HEK293 (cell line): ENCODE measurements at regions not wholly inside any gene's neighbourhood (a gene's known extent, or its start where the extent isn't known, plus 50 kb on each side); places are given as distances from the start of the nearest gene placed in this dataset.

ENCODE experiments used
- AEBP2 ChIP-seq: fragments of 450-650 bp; formaldehyde crosslinking; IDR thresholded peaks from 2 replicates; pipeline ENCODE4 v1.5.1; 2016; ENCODE audit warnings: missing biosample characterization, missing genetic modification characterization, borderline replicate concordance
- ATF2 ChIP-seq: fragments of 450-650 bp; formaldehyde crosslinking; IDR thresholded peaks from 2 replicates; pipeline ENCODE4 v1.5.1; 2016; ENCODE audit warnings: missing biosample characterization, missing genetic modification characterization, low read depth
- EGR2 ChIP-seq: fragments of 450-650 bp; formaldehyde crosslinking; IDR thresholded peaks from 2 replicates; pipeline ENCODE4 v1.5.1; 2016; ENCODE audit warnings: low read depth, missing biosample characterization, missing genetic modification characterization
- GLIS1 ChIP-seq: fragments of 450-650 bp; formaldehyde crosslinking; IDR thresholded peaks from 2 replicates; pipeline ENCODE4 v1.5.1; 2016; ENCODE audit warnings: missing biosample characterization, missing genetic modification characterization
- GLIS2 ChIP-seq: fragments of 450-650 bp; formaldehyde crosslinking; IDR thresholded peaks from 2 replicates; pipeline ENCODE4 v1.5.1; 2016; ENCODE audit warnings: missing biosample characterization, missing genetic modification characterization
- HOXA7 ChIP-seq: sonication (generic); formaldehyde crosslinking; IDR thresholded peaks from 2 replicates; pipeline ENCODE4 v1.8.1; 2022; ENCODE audit warnings: missing genetic modification reagents, borderline replicate concordance
- HOXC10 ChIP-seq: sonication (generic); formaldehyde crosslinking; IDR thresholded peaks from 2 replicates; pipeline ENCODE4 v1.8.1; 2023; ENCODE audit warnings: mild to moderate bottlenecking, missing genetic modification reagents
- KLF7 ChIP-seq: fragments of 450-650 bp; formaldehyde crosslinking; IDR thresholded peaks from 2 replicates; pipeline ENCODE4 v1.5.1; 2016; ENCODE audit warnings: missing biosample characterization, missing genetic modification characterization, borderline replicate concordance
- KLF8 ChIP-seq: fragments of 450-650 bp; formaldehyde crosslinking; IDR thresholded peaks from 2 replicates; pipeline ENCODE4 v1.5.1; 2016; ENCODE audit warnings: missing biosample characterization, missing genetic modification characterization
- OSR2 ChIP-seq: fragments of 450-650 bp; formaldehyde crosslinking; IDR thresholded peaks from 2 replicates; pipeline ENCODE4 v1.5.1; 2016; ENCODE audit warnings: missing biosample characterization, missing genetic modification characterization
- PRDM1 ChIP-seq: fragments of 450-650 bp; formaldehyde crosslinking; IDR thresholded peaks from 2 replicates; pipeline ENCODE4; 2016; ENCODE audit warnings: missing biosample characterization, missing genetic modification characterization
- PRDM10 ChIP-seq: fragments of 450-650 bp; formaldehyde crosslinking; IDR thresholded peaks from 2 replicates; pipeline ENCODE4 v1.5.1; 2016; ENCODE audit warnings: missing biosample characterization, missing genetic modification characterization
- SP2 ChIP-seq: fragments of 450-650 bp; formaldehyde crosslinking; IDR thresholded peaks from 2 replicates; pipeline ENCODE4 v1.5.1; 2016; ENCODE audit warnings: missing biosample characterization, missing genetic modification characterization
- TSHZ1 ChIP-seq: fragments of 450-650 bp; formaldehyde crosslinking; IDR thresholded peaks from 2 replicates; pipeline ENCODE4 v1.5.1; 2016; ENCODE audit warnings: missing biosample characterization, missing genetic modification characterization, borderline replicate concordance
- YY1 ChIP-seq: fragments of 450-650 bp; formaldehyde crosslinking; IDR thresholded peaks from 2 replicates; pipeline ENCODE4 v1.5.1; 2018; ENCODE audit warnings: missing biosample characterization, missing genetic modification characterization
- ZBTB20 ChIP-seq: fragments of 450-650 bp; formaldehyde crosslinking; IDR thresholded peaks from 2 replicates; pipeline ENCODE4 v1.5.1; 2016; ENCODE audit warnings: missing biosample characterization, missing genetic modification characterization
- ZBTB8A ChIP-seq: fragments of 450-650 bp; formaldehyde crosslinking; IDR thresholded peaks from 2 replicates; pipeline ENCODE4 v1.5.1; 2016; ENCODE audit warnings: missing biosample characterization, missing genetic modification characterization
- ZFP69B ChIP-seq: fragments of 450-650 bp; formaldehyde crosslinking; IDR thresholded peaks from 2 replicates; pipeline ENCODE4 v1.5.1; 2016; ENCODE audit warnings: missing biosample characterization, missing genetic modification characterization
- ZNF132 ChIP-seq: fragments of 450-650 bp; formaldehyde crosslinking; IDR thresholded peaks from 2 replicates; pipeline ENCODE4 v1.5.1; 2017; ENCODE audit warnings: missing biosample characterization, missing genetic modification characterization, borderline replicate concordance
- ZNF155 ChIP-seq: fragments of 450-650 bp; formaldehyde crosslinking; IDR thresholded peaks from 2 replicates; pipeline ENCODE4 v1.5.1; 2016; ENCODE audit warnings: missing biosample characterization, missing genetic modification characterization
- ZNF19 ChIP-seq: fragments of 450-650 bp; formaldehyde crosslinking; IDR thresholded peaks from 2 replicates; pipeline ENCODE4; 2016; ENCODE audit warnings: missing biosample characterization, missing genetic modification characterization, low read depth
- ZNF354C ChIP-seq: fragments of 450-650 bp; formaldehyde crosslinking; IDR thresholded peaks from 2 replicates; pipeline ENCODE4 v1.5.1; 2016; ENCODE audit warnings: missing biosample characterization, missing genetic modification characterization, low read depth, borderline replicate concordance
- ZNF37A ChIP-seq: fragments of 450-650 bp; IDR thresholded peaks from 2 replicates; pipeline ENCODE4 v1.5.1; 2018; ENCODE audit warnings: missing biosample characterization, missing genetic modification characterization
- ZNF416 ChIP-seq: fragments of 450-650 bp; formaldehyde crosslinking; IDR thresholded peaks from 2 replicates; pipeline ENCODE4 v1.5.1; 2016; ENCODE audit warnings: missing biosample characterization, missing genetic modification characterization
- ZNF585B ChIP-seq: fragments of 450-650 bp; formaldehyde crosslinking; IDR thresholded peaks from 2 replicates; pipeline ENCODE4 v1.5.1; 2016; ENCODE audit warnings: missing biosample characterization, missing genetic modification characterization
- ZNF645 ChIP-seq: fragments of 450-650 bp; formaldehyde crosslinking; IDR thresholded peaks from 2 replicates; pipeline ENCODE4; 2016; ENCODE audit warnings: missing biosample characterization, missing genetic modification characterization
- ZNF785 ChIP-seq: fragments of 450-650 bp; formaldehyde crosslinking; IDR thresholded peaks from 2 replicates; pipeline ENCODE4 v1.5.1; 2016; ENCODE audit warnings: missing biosample characterization, missing genetic modification characterization
- ZNF830 ChIP-seq: fragments of 450-650 bp; IDR thresholded peaks from 2 replicates; pipeline ENCODE4 v1.5.0; 2018; ENCODE audit warnings: missing biosample characterization, missing genetic modification characterization, low read depth, mild to moderate bottlenecking, moderate library complexity
- ZNF843 ChIP-seq: fragments of 450-650 bp; formaldehyde crosslinking; IDR thresholded peaks from 2 replicates; pipeline ENCODE4 v1.5.1; 2016; ENCODE audit warnings: missing biosample characterization, missing genetic modification characterization
- ZSCAN16 ChIP-seq: fragments of 450-650 bp; formaldehyde crosslinking; IDR thresholded peaks from 2 replicates; pipeline ENCODE4 v1.5.1; 2016; ENCODE audit warnings: missing biosample characterization, missing genetic modification characterization

GRCh38 chr6:126227833-126228702, 111.8 kb upstream of the CENPW start (continued):
- 0 out of 2 replicates have a peak, but pooled peaks have one; percentile 12 for TF ChIP-seq ZBTB8A
- peak; percentile 55 for TF ChIP-seq ZNF585B
- TF ChIP-seq ZNF416, result no peak
- TF ChIP-seq ZNF843 (tag by site-specific recombination), result peak; percentile 68; the same call in 1 of the 2 replicates
- peak; percentile 67 for TF ChIP-seq GLIS1
- TF ChIP-seq ATF2, result no peak
- no peak for TF ChIP-seq AEBP2 (tag by site-specific recombination)
- TF ChIP-seq ZNF37A, result no peak
- TF ChIP-seq KLF7 (tag by site-specific recombination), result no peak
- TF ChIP-seq YY1 (tag by site-specific recombination), result no peak
- no peak for TF ChIP-seq SP2 (tag by site-specific recombination)
- no peak for TF ChIP-seq ZNF645 (tag by site-specific recombination)
- no peak for TF ChIP-seq GLIS2 (tag by site-specific recombination)
- TF ChIP-seq HOXC10 (CRISPR knock-in tag), result no peak
- no peak for TF ChIP-seq ZNF830 (tag by site-specific recombination)
- no peak for TF ChIP-seq HOXA7 (CRISPR knock-in tag)
- TF ChIP-seq PRDM10, result peak; percentile 39
- peak; percentile 22; the same call in 1 of the 2 replicates for TF ChIP-seq EGR2 (tag by site-specific recombination)
- TF ChIP-seq TSHZ1, result no peak
- no peak for TF ChIP-seq ZNF155 (tag by site-specific recombination)
- no peak for TF ChIP-seq ZFP69B
- TF ChIP-seq ZSCAN16 (tag by site-specific recombination), result no peak
- no peak for TF ChIP-seq ZNF132 (tag by site-specific recombination)
- no peak for TF ChIP-seq ZNF785 (tag by site-specific recombination)
- no peak for TF ChIP-seq ZBTB20
- TF ChIP-seq PRDM1 (tag by site-specific recombination), result no peak
- no peak for TF ChIP-seq ZNF19 (tag by site-specific recombination)
- TF ChIP-seq OSR2 (tag by site-specific recombination), result peak; percentile 43; the same call in 1 of the 2 replicates
- TF ChIP-seq KLF8 (tag by site-specific recombination), result no peak
- no peak for TF ChIP-seq ZNF354C (tag by site-specific recombination)
